ENCODE measurements at regions not wholly inside any gene's neighbourhood (a gene's known extent, or its start where the extent isn't known, plus 50 kb on each side); places are given as distances from the start of the nearest gene placed in this dataset.

- TF ChIP-seq CTCF (IDR thresholded peaks at IDR 0.05), result no peak
- intact Hi-C loops (cut with DNase I; ENCODE audit: low total_unique reads), result no loop called here
- H3K9me3 ChIP-seq, result no peaks in the 10 kb centered on the region
- no peaks in the 10 kb centered on the region for H3K36me3 ChIP-seq
- no peak for DNase-seq
- H3K27me3 ChIP-seq, result no peaks in the 10 kb centered on the region
- no peak overlapping the region for H3K4me3 ChIP-seq
- H3K4me1 ChIP-seq, result no peaks in the 10 kb centered on the region
- no peak overlapping the region for H3K27ac ChIP-seq
Observed at GRCh38 chr10:9898633-9899395, 1118.9 kb upstream of the CELF2 start.

GRCh38 chr10:9900751-9901150 is 1116.9 kb upstream of the CELF2 start:
- TF ChIP-seq CTCF (IDR thresholded peaks at IDR 0.05), result no peak
- no peaks in the 10 kb centered on the region for H3K4me1 ChIP-seq
- H3K36me3 ChIP-seq, result no peaks in the 10 kb centered on the region
- H3K27ac ChIP-seq, result no peak overlapping the region
- no peaks in the 10 kb centered on the region for H3K9me3 ChIP-seq
- intact Hi-C loops (cut with DNase I; ENCODE audit: low total_unique reads), result no loop called here
- H3K4me3 ChIP-seq, result no peak overlapping the region
- DNase-seq, result no peak
- H3K27me3 ChIP-seq, result no peaks in the 10 kb centered on the region

- Histone ChIP-seq H3K27ac (no peak overlapping the region), H3K27me3 (no peaks in the 10 kb centered on the region), H3K9me3 (peaks cover 0 to 10% (median 0%) of the 10 kb centered on the region in 3 donors), H3K36me3 (no peaks in the 10 kb centered on the region), H3K4me3 (no peak overlapping the region), H3K4me1 (no peaks in the 10 kb centered on the region)
- no peak for DNase-seq
- intact Hi-C loops (cut with DNase I; ENCODE audit: low total_unique reads), result no loop called here
- no peak for TF ChIP-seq CTCF (IDR thresholded peaks at IDR 0.05)
Observed at GRCh38 chr10:9901971-9902370, 1115.7 kb upstream of the CELF2 start.

- DNase-seq, result no peak
- no peak overlapping the region for H3K27ac ChIP-seq
- no peak for TF ChIP-seq CTCF (IDR thresholded peaks at IDR 0.05)
- H3K27me3 ChIP-seq, result no peaks in the 10 kb centered on the region
- H3K36me3 ChIP-seq, result no peaks in the 10 kb centered on the region
- intact Hi-C loops (cut with DNase I; ENCODE audit: low total_unique reads), result no loop called here
- peaks cover 0 to 10% (median 0%) of the 10 kb centered on the region in 3 donors for H3K9me3 ChIP-seq
- no peaks in the 10 kb centered on the region for H3K4me1 ChIP-seq
- H3K4me3 ChIP-seq, result no peak overlapping the region
Observed at GRCh38 chr10:9910446-9910845, 1107.2 kb upstream of the CELF2 start.

GRCh38 chr10:9911488-9911887 is 1106.2 kb upstream of the CELF2 start:
- no peaks in the 10 kb centered on the region for H3K4me1 ChIP-seq
- peaks cover 0 to 4% (median 0%) of the 10 kb centered on the region in 3 donors for H3K9me3 ChIP-seq
- H3K36me3 ChIP-seq, result no peaks in the 10 kb centered on the region
- no peak overlapping the region for H3K4me3 ChIP-seq
- TF ChIP-seq CTCF (IDR thresholded peaks at IDR 0.05), result no peak
- no peak for DNase-seq
- intact Hi-C loops (cut with DNase I; ENCODE audit: low total_unique reads), result no loop called here
- H3K27ac ChIP-seq, result no peak overlapping the region
- no peaks in the 10 kb centered on the region for H3K27me3 ChIP-seq

All from tibial artery (tissue), 4 donors.